HG03095 (cell line): ENCODE measurements at regions not wholly inside any gene's neighbourhood (a gene's known extent, or its start where the extent isn't known, plus 50 kb on each side); places are given as distances from the start of the nearest gene placed in this dataset.

Source experiments
- ATAC-seq: cut with Tn5 transposase; IDR thresholded peaks from one replicate; pipeline ENCODE4 v1.9.1; 2021; ENCODE audit warnings: moderate library complexity; ENCODE audit not compliant: unreplicated experiment

DNA sequence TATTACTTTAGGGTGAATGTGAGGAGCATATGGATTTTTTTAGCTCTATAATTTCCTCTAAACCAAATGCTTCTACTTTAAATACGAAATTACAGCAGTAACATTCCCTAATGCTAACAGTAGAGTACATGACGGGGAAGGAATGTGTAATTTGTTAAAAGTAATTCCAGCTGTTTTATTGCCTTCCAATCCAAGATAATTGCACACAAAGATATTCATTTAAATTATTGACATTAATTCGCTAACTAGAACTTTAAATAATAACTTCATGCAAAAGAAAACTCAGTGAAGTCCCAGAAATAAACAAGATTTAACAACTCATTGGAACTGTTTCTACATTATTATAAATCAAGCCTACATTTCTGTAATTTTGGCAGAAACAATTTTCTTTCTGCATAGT is 261.4 kb upstream of the CFAP20DC start:
- no peak for ATAC-seq

DNA sequence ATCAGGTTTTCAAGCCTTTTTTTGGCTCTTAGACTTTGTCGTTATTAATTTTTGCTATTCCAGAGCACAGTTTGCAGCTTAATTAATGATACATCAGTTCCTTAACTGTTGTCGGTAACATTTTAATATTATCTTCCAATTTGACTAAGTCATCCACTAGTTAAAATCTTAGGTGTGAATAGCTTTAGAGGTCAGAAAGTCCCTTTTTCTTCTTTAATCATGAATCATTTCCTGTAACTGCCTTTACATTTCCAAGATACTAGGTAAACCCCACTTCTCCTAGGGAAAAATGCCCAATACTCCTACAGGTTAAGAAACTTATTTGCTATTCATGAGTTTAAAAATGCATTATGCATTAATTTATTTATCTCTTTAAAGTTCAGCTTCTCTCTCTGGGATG is 260.9 kb upstream of the CFAP20DC start:
- no peak for ATAC-seq

DNA sequence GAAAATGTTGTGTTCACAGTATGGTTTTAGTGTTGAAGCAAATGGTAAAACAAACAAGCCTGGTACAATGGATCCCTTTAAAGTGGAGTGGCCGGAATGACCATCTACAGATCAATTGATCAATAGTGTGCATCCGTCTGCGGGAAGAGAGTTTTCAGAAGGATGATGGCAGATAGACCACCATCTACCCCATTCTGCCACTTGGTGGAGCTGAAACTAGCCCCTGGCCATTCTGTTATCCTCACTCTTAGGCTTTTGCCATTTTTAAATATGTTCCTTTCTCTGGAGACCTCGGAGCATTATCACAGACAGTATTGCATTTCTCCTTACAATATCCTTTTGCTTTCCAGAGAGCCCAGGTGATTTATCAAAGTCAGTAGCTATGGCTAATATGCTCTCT is 258.9 kb upstream of the CFAP20DC start:
- no peak for ATAC-seq

DNA sequence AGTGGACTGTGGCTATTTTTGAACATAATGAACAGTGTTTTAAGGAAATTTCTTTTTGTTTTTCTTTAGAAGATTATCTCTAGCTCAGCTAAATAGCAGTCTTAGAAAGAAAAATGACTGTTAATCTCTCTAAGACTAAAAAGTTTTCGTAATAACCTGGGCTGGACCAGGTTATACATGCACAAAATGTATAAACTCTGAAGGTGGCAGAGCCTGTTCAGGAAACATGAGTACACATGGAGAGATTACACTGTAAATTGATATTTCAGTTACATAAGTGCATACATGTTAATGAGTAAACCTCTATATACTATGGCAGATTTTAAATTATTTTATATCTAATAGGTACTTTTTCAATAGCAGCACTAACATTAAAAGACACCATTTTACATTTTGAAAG is 258.2 kb upstream of the CFAP20DC start:
- no peak for ATAC-seq

DNA sequence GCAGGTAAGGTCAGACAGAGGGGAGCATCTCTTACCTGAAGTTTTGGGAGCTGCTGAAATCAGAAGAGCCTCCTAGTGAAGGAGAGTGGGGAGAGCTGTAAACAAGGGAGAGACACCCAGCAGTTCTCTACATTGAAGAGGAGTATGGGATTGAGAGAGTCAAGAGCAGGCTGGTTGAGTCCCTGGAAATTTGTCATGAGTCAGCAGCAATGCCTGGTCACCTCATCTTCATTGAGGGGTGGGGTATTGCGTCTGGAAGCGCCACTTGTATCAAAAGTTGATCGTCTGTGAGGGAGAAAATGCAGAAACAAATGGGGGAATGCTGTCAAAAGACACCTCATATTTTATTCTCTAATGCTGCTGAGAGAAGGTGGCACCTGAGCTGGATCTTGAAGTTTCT is 256.6 kb upstream of the CFAP20DC start:
- ATAC-seq = no peak

DNA sequence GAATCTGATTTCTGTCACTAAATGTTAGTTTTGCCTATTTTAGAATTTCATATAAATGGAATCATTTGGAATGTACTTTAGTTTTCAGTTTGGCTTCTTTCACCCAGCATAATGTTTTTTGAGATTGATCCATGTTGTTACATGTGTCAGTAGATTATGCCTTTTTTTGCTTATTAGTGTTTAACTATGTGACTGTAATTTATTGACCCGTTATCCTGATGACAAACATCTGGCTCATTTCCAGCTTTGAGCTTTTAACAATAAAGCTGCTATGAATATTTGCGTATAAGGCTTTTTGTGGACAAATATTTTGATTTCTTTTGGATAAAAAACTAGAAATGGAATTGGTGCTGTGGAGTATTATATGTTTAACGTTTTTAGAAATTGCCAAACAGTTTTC is 254.5 kb upstream of the CFAP20DC start:
- no peak for ATAC-seq

DNA sequence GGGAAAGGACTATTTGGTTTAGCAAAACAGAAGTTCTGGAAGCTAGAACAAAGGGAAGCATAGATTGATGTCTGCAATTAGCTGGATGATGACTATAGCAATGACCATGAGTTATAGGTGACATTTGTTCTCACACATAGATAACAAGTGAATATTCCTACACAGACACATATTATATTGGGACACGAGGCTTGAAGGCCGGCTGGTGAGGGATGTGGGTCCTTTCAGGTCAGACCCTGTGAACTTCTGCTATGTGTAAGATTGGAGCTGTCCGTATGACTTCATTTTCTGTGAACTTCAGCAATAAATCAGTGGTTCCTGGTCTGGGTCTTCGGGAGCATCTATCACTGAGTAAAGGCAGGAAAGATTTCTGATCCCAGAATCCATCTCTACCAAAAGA is 253.6 kb upstream of the CFAP20DC start:
- ATAC-seq = no peak

DNA sequence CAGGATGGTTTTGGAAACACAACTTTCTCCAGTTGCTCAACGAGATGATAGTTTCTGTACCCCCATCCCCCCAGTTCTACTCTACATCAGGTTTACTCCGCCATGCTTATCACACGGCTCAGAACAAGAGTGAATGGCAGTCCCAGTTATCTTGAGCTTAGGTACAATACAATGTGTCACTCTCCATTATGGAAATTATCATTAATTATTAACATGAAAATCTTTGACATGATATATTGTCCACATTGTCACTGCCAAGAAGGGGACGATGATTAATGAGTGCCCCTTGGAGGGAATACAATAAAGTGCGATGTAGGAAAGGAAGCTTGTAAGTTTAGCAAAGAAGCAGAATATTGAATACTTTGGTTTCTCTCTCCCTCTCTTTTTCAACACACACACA is 252.6 kb upstream of the CFAP20DC start:
- no peak for ATAC-seq

DNA sequence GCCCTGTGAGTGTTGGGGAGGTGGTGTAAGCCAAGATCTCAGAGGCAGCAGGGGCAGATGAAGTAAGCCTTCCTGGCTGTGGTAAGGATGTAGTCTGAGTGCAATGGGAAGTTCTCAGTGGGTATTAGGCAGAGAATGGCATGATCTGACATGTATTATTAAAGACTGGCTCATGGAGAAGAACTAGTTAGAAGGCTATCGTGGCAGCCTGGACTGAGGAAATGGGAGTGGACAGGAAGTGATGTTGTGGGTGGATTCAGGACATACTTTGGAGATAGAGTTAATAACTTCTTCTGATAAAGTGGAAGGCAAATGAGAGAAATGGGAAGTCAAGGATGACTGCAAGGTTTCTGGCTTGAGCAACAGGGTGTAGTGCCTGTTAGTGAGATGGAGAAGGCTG is 250.9 kb upstream of the CFAP20DC start:
- ATAC-seq = no peak

DNA sequence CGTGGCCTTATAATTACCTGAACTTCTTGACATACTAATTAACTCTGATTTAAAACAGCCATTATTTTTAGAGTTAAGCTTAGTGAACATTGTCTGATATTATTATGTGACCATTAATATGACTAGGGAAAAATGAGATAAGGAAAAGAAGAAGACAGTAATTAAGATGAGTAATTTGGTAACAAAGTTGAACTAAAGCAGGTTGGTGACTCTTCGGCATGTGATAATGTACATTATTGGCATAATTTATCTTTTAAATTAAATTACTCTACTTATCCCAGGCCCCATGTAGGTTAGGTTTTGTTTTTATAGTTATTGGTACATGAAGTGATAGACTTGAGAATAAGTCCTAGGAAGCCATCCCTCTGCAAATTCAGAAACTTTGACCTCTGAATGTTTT is 249.7 kb upstream of the CFAP20DC start:
- no peak for ATAC-seq

DNA sequence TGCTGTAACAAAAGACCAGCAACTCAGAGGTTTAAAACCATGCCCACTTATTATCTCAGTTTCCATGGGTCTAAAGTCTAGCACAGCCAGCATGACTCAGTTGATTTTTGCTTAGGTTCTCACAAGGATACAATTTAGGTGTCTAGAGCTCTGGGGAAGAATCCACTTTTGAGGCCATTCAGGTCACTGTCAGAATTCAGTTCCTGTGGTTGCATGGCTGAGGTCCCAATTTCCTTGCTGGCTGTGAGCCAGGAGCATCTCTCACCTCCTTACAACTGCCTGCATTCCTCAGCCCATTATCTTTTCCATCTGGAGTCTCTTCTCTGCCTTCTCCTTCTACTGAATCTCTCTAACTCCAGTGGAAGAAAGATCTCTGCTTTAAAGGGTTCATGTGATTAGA is 240.5 kb upstream of the CFAP20DC start:
- no peak for ATAC-seq

DNA sequence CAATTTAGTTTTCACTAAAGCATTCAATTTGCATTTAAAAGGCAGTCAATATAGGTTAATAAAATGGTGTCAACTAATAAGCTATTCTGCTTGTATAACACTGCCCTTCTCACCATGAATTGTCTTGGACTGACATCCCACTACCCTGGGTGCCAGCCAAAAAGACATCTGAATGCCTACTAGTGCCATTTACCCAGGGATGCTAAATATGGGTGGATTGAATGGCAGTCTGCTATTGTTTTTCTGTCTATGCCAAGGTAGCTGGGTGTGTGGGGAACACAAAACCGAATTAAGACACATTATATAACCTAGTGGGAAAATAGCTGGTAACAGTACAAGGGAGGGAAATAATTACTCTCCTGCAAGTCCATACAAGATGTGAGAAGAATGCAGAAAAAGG is 240.0 kb upstream of the CFAP20DC start:
- ATAC-seq = no peak

DNA sequence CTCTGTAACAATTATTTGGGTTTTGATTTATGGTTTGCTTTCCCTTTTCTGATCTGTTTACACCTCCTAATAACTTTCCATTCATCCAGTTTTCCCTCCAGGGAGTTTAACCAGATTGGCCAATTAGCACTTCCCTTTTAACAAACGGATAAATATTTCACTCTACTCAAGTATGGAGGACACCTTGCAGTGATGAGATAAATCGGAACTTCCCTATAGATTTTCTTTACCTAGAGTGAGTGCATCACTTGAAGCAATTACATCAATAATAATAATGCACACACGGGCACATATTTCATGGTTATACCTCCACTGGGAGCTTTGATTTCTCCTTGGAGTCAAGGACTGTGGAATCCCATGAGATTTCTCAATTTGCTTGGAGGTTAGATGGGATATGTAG is 239.1 kb upstream of the CFAP20DC start:
- no peak for ATAC-seq

DNA sequence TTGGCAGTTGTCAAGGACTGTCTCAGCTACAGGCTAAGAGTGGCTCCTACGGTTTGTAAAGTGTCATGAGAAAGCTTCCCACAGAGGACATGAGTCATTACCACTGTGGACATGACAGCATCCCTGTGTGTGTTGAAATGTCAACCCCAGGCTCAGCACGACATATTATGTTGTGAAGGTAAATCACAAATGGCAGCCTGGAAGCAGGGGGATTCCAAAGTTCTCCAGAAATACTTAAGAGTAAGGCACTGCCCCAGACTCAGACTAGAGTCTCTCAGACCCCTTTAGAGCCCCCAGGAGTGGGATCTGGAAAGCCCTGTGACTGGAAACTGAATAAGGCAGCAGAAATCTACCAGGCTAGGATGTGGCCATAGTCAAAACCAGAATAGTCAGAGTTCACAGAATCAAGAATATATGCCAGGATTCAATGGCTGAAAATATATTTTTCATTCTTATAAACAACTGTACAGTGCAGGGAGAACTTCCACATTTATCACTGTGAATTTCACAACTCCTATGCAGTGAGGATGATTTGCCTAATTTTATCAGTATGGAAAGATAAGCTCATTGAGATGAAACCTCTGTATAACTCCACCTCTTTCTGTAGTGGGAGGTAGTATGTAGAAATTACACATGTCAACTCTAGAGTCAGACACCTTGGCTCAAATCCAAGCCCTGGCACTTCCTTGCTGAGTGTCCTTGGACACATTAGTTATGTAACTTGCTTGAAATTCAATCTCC is 237.1 kb upstream of the CFAP20DC start:
- no peak for ATAC-seq

DNA sequence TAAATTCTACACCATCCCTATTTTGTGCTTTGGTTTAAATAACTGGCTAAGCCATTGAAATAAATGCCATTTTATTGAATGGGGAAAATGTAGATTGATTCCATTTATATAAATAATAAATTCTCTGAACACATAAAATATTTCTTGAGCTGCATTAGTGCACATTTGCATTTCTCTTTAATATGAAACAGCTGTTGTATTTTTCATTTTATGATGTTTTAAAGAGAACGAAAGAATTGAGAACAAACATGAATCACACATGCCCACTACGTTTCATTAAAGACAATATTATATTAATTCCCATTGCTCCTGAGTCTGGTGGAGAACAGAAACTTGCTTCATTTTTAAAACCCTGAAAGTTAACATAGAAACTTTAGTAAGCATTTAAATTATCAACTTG is 235.7 kb upstream of the CFAP20DC start:
- ATAC-seq = no peak

DNA sequence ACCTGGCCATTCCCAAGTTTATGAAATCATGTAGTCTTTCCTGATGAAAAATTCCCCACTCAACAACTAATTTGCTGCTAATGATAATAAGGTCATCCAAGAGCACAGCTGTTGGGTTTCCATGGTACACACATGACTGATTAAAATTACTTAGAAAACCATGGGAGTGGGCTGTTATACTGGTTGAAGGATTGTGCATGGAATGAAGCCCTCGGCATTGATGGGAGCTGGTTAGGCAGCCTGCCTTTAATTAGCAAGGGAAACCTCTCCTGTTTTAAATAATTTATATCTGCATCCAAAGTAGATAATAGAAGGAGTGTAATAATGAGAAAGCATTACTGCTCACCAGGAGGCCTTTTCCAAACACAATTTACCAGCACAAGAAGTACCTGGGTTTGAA is 235.1 kb upstream of the CFAP20DC start:
- ATAC-seq = no peak

DNA sequence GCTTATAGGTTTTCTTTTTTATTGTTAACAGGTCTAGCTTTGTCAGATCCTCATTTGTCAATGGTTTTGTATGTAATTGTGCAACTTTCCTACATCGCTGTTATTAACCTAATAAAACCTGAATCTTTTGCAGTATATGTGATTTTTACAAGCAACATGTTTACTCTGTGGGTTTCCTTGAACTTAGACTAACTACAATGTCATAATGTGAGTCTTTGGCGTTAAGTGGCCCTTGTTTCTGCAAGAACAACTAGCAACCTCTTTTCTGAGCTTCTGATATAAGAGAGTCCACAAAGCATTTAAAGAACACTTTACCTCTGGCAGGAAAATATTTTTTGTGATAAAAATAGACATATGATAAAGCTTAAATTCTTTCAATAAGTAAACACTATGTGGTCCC is 230.3 kb upstream of the CFAP20DC start:
- ATAC-seq = no peak

DNA sequence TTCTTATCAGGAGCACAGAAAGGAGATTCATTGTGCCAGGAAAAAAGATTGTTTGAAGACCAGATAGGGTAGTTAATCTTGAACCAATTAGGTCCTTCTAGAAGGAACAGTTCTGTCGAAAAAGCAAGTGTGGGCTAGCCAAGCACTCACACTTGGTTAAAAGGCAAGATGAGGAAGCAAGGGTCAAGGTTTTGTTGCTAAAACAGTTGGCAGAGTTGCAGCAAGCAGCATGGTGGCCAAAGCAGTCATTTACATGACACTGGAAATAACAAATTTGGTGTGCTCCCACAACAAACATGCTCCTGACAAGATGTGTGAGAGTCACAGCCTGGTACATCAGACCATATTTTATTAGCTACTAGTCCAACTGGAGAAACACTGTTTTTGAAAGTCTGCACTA is 228.0 kb upstream of the CFAP20DC start:
- ATAC-seq = no peak

DNA sequence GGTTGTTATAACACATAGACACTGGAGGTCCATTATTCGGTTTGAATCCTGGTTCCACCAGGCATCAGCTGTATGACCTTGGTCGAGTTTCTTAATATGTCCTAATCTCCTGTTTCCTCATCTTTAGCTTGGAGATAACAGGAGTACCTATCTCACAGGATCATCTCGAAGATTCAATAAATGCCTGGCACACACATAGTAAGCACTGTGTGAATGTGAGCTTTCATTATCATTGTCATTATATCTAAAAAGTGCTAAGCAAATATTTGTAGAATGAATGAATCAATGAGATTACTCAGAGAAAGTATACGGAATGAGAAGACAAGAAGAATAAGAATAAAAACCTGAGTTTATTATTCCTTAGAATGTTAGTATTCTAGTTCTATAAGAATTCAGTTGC is 227.4 kb upstream of the CFAP20DC start:
- no peak for ATAC-seq

DNA sequence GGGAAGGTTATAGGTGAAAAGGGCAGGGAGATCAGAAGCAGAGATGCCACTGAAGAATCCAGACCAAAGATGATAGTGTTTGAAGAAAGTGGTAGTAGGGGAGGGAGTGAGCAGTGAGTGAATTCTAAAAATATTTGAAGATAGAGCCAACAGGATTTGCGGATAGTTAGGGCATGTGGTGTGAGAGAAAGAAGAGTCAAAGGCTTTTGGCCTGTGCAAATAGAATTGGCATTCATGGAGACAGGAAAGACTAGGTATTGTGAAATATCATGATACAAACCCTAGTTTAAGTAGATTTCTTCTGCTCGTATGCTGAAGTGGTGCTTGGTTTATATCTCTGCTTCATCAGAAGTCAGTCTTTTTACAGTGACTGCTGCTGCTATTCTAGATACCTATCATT is 224.2 kb upstream of the CFAP20DC start:
- ATAC-seq = no peak

DNA sequence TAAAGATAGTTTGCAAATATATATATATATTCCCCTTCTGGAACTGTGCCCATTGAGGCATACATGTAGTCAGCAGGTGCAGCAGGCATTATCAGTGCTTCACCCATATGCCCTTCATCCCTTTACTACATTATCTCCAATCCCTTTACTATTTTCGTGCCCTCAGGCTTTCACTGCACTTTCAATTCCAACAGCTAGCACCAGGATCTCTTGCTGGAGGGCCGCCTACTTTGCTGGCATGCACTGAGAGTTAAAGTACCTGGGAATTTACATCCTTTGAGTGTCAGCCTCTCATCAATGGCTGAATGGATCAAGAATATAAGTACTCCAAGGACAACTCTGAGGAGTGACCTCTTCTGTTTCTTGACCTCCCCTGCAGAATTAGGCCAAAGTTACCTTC is 222.1 kb upstream of the CFAP20DC start:
- ATAC-seq = no peak

DNA sequence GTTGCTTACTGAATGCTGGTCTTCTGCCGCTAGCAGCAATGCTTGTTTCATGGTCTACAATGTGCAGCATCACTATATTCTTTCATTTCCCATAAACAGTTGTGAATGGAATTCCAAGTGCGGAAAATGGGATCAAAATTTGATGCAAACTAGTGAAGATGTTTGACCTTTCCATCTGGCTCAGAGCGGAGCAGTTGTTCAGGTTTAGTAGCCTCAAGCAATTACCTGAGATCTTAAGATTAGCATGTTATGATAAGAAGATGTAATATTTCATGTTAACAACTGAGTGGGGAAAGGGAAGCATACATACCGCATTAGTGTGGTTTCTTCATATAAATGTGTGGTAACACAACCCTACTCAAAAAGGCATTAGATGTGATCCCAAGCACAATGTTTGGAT is 221.1 kb upstream of the CFAP20DC start:
- ATAC-seq = no peak

DNA sequence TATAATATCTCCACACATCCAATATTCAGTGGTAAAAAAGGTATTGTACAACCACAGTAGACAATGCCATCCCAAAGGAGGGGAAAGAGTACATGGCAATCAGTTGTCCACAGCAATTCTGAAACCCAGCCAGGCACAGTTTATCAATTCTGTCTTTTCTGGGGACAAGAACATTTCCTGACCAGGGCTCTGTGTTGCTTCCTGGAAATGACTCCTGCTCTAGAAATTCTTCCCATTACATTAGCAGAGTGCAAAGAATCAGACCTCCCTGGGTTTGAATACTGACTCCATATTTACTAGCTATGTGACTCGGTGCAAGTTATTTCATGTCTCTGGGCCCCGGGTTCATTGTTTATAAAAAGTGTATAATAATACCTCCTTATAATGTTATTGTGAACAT is 220.4 kb upstream of the CFAP20DC start:
- ATAC-seq = no peak

DNA sequence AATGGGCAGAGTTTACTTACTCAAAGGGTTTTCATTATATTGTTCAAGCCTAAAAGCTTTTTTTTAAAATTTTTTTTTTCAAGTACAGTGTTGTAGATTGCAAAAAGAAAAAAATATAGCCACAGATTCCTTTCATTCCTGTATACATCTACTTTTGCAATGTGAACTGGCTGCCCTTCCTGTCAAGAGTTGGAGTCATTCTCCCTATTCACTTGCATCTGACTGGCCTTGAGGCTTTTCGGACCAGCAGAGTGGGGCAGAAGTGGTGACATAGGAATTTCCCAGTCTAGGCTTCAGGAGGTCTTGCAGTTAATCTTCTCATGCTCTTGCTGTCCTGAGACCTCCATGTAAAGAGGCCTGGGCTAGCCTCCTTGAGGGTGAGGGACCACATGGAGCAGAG is 218.3 kb upstream of the CFAP20DC start:
- ATAC-seq = no peak
